ENCODE measurements at regions not wholly inside any gene's neighbourhood (a gene's known extent, or its start where the extent isn't known, plus 50 kb on each side); places are given as distances from the start of the nearest gene placed in this dataset.

DNA sequence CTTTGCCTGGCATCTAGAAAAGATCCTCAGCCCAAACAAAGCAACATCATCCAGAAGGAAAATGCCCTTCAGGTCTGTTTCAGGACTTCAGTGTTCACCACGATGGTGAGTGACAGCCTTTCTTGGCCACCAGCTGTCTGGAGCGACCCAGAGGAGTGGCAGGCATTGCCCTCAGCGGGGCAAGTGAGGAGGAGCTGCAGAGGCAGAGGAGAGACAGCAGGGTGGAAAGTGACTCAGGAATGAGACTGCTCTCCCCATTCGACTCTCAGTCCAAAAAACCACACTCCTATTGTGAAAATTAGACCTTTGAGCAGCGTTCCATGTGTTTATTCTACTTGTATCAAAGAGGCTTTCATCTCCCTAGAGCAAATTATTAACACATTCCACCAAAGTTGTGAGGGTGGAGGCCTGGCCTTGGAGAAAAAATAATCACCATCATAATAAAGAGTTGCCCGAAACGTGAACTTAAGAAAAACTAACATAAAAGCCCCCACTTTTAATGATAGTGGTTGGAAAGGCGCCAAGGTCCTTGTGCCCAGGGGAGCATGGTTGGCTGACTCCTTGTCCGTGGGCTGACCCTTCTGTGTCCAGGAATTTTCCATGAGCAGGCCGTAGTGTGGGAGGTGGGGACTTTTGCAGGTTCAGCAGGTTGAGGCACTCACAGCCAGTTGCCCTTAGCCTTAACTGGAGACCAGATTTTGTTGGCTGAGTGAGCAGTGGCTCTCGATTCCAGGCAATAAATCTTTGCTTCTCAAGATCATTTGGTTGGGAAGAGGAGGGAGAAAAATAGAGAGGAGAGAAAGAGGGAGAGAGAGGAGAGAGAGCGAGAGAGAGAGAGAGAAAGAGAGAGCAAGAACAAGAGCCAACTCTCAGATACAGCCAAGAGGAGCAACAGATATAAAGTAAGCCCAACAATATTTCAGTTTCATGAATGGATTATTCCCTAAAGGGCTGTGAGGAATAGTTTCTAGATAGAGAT is 125.9 kb upstream of the ANKRD55 start:
- Histone ChIP-seq H3K4me3 (no peak overlapping the region), H3K36me3 (no peaks in the 10 kb centered on the region), H3K4me1 (peaks cover 0 to 42% (median 29%) of the 10 kb centered on the region in 4 donors), H3K27me3 (no peaks in the 10 kb centered on the region), H3K27ac (peak overlapping the region; percentile 32 to 38), H3K9me3 (no peaks in the 10 kb centered on the region)
- intact Hi-C loops (cut with DNase I; ENCODE audit: low total_unique reads): no loop called here
- TF ChIP-seq CTCF (IDR thresholded peaks at IDR 0.05): no peak
- peak in 1 of 2 donors; percentile 68 for DNase-seq

DNA sequence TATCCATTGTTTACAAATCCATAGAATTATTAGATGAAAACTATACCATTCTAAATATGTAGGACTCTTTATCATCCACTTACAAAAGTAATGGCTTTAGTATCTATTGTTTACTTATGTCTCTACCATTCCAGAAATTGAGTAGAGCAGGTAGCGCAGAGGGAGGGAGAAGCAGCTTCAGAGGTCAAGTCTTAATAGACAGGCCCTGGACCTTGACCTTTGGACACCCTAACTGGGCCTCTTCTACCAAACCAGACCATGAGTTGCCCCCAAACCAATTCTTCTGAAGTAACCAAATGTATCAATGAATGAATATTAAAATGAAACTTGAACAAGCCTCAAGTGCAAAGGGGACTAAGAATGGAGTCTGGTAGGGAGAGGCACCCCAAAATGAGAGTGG is 124.9 kb upstream of the ANKRD55 start:
- H3K9me3 ChIP-seq: no peaks in the 10 kb centered on the region
- peaks cover 0 to 42% (median 29%) of the 10 kb centered on the region in 4 donors for H3K4me1 ChIP-seq
- TF ChIP-seq CTCF (IDR thresholded peaks at IDR 0.05): no peak
- H3K36me3 ChIP-seq: no peaks in the 10 kb centered on the region
- intact Hi-C loops (cut with DNase I; ENCODE audit: low total_unique reads): no loop called here
- H3K27ac ChIP-seq: no peak overlapping the region
- DNase-seq: no peak
- H3K27me3 ChIP-seq: no peaks in the 10 kb centered on the region
- H3K4me3 ChIP-seq: no peak overlapping the region

DNA sequence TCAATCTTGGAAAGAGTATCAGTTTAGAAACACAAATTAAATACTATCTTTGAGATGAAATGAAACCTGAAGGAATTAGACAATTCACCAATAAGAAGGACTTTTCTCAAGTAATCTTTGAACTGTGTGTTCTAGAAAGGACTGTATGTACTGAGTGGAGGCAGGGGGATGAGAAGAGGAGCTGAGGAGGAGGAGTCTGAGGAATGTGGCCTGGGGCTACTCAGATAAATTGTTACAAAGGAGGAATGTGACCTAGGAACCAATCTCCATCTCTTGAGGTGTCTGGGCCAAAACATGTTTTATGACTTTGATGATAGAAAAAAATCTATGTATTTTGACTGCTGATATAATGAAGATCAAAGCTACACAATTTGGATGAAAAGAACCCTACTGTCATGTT is 124.3 kb upstream of the ANKRD55 start:
- no peaks in the 10 kb centered on the region for H3K27me3 ChIP-seq
- intact Hi-C loops (cut with DNase I; ENCODE audit: low total_unique reads): no loop called here
- no peaks in the 10 kb centered on the region for H3K9me3 ChIP-seq
- H3K27ac ChIP-seq: no peak overlapping the region
- H3K4me3 ChIP-seq: no peak overlapping the region
- no peak for TF ChIP-seq CTCF (IDR thresholded peaks at IDR 0.05)
- H3K4me1 ChIP-seq: peaks cover 0 to 42% (median 29%) of the 10 kb centered on the region in 4 donors
- H3K36me3 ChIP-seq: no peaks in the 10 kb centered on the region
- DNase-seq: no peak

- intact Hi-C loops (cut with DNase I; ENCODE audit: low total_unique reads): no loop called here
Observed at GRCh38 chr5:56356836-56357160, 123.7 kb upstream of the ANKRD55 start.

GRCh38 chr5:56356121-56356835 is 123.1 kb upstream of the ANKRD55 start:
- H3K4me3 ChIP-seq: no peak overlapping the region
- peaks cover 0 to 42% (median 29%) of the 10 kb centered on the region in 4 donors for H3K4me1 ChIP-seq
- H3K36me3 ChIP-seq: no peaks in the 10 kb centered on the region
- no peak overlapping the region for H3K27ac ChIP-seq
- no peaks in the 10 kb centered on the region for H3K27me3 ChIP-seq
- intact Hi-C loops (cut with DNase I; ENCODE audit: low total_unique reads): no loop called here
- H3K9me3 ChIP-seq: no peaks in the 10 kb centered on the region
- DNase-seq: no peak
- TF ChIP-seq CTCF (IDR thresholded peaks at IDR 0.05): no peak

More at GRCh38 chr5:56356836-56357160, 123.7 kb upstream of the ANKRD55 start:
- TF ChIP-seq CTCF (IDR thresholded peaks at IDR 0.05): no peak
- Histone ChIP-seq H3K27ac (no peak overlapping the region), H3K4me3 (no peak overlapping the region), H3K9me3 (no peaks in the 10 kb centered on the region), H3K4me1 (peaks cover 0 to 42% (median 29%) of the 10 kb centered on the region in 4 donors), H3K36me3 (no peaks in the 10 kb centered on the region), H3K27me3 (no peaks in the 10 kb centered on the region)
- no peak for DNase-seq

All from tibial artery (tissue), 4 donors.